ENCODE measurements at regions not wholly inside any gene's neighbourhood (a gene's known extent, or its start where the extent isn't known, plus 50 kb on each side); places are given as distances from the start of the nearest gene placed in this dataset.

DNA sequence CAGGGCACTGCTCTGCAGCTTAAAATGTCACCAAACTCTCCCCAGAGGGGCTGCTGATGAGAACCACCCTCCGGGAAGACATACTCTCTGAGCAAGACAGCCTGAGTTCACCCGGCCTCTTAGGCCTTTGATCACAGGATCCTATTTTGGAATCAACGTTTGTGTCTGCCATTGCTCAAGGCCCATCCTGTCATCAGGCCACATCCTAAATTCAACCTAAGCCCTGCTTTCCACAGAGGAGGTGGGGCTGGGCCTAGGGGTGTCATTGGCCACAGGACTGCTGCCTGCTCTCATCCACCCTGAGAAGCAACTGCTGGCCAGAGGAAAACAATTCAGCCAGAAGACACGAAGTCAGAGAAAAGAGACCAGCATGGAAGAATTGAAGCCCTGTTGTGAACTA, 351.1 kb upstream of the IRX2 start:
- no peak overlapping the region for H2AFZ ChIP-seq (ENCODE audit: low read depth)
- H3K36me3 ChIP-seq (ENCODE audit: insufficient read depth) = no peaks in the 10 kb centered on the region
- no peaks in the 10 kb centered on the region for H3K4me1 ChIP-seq (ENCODE audit: low read depth, poor library complexity, severe bottlenecking)
- H3K79me2 ChIP-seq (ENCODE audit: insufficient read depth, low read depth) = no peaks in the 10 kb centered on the region
- H3K27ac ChIP-seq = no peak overlapping the region
- H4K20me1 ChIP-seq (ENCODE audit: insufficient read depth) = no peaks in the 10 kb centered on the region
- TF ChIP-seq, protein P1, sequence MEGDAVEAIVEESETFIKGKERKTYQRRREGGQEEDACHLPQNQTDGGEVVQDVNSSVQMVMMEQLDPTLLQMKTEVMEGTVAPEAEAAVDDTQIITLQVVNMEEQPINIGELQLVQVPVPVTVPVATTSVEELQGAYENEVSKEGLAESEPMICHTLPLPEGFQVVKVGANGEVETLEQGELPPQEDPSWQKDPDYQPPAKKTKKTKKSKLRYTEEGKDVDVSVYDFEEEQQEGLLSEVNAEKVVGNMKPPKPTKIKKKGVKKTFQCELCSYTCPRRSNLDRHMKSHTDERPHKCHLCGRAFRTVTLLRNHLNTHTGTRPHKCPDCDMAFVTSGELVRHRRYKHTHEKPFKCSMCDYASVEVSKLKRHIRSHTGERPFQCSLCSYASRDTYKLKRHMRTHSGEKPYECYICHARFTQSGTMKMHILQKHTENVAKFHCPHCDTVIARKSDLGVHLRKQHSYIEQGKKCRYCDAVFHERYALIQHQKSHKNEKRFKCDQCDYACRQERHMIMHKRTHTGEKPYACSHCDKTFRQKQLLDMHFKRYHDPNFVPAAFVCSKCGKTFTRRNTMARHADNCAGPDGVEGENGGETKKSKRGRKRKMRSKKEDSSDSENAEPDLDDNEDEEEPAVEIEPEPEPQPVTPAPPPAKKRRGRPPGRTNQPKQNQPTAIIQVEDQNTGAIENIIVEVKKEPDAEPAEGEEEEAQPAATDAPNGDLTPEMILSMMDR (conservative IDR thresholded peaks at IDR 0.05; ENCODE audit: low read depth, low read length) = no peak
- no peaks in the 10 kb centered on the region for H3K27me3 ChIP-seq (ENCODE audit: insufficient read depth, low read depth)
- no peak overlapping the region for H3K9ac ChIP-seq
- no peak overlapping the region for H3K4me2 ChIP-seq
- H3K4me3 ChIP-seq (IDR thresholded peaks at IDR 0.05; ENCODE audit: insufficient read depth, low read depth, low read length) = no peak overlapping the region

DNA sequence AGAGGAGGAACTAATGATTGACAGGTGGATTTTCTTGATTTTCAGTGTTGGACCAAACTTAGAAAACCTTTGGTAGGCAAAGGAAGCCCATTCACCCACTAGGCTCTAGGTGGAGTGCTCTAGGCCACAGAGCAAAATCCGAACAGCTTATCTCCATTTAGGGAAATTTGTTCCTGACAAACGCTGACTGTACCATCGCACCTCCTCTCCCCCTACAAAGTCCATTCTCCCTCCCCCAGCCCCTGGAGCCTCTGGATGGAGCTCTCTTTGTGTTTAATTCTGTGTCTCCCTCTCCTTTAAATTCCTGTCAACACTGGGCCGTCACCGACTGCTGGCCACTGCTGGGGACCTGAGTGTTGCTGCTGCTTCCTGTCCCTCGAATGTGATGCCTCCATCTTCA, 350.1 kb upstream of the IRX2 start:
- H3K27ac ChIP-seq = no peak overlapping the region
- TF ChIP-seq, protein P1 (conservative IDR thresholded peaks at IDR 0.05; ENCODE audit: low read depth, low read length) = no peak
- H3K4me2 ChIP-seq = no peak overlapping the region
- H3K27me3 ChIP-seq (ENCODE audit: insufficient read depth, low read depth) = no peaks in the 10 kb centered on the region
- no peak overlapping the region for H2AFZ ChIP-seq (ENCODE audit: low read depth)
- no peak overlapping the region for H3K4me3 ChIP-seq (IDR thresholded peaks at IDR 0.05; ENCODE audit: insufficient read depth, low read depth, low read length)
- no peak overlapping the region for H3K9ac ChIP-seq
- no peaks in the 10 kb centered on the region for H3K79me2 ChIP-seq (ENCODE audit: insufficient read depth, low read depth)
- H3K4me1 ChIP-seq (ENCODE audit: low read depth, poor library complexity, severe bottlenecking) = no peaks in the 10 kb centered on the region
- H4K20me1 ChIP-seq (ENCODE audit: insufficient read depth) = no peaks in the 10 kb centered on the region
- no peaks in the 10 kb centered on the region for H3K36me3 ChIP-seq (ENCODE audit: insufficient read depth)

DNA sequence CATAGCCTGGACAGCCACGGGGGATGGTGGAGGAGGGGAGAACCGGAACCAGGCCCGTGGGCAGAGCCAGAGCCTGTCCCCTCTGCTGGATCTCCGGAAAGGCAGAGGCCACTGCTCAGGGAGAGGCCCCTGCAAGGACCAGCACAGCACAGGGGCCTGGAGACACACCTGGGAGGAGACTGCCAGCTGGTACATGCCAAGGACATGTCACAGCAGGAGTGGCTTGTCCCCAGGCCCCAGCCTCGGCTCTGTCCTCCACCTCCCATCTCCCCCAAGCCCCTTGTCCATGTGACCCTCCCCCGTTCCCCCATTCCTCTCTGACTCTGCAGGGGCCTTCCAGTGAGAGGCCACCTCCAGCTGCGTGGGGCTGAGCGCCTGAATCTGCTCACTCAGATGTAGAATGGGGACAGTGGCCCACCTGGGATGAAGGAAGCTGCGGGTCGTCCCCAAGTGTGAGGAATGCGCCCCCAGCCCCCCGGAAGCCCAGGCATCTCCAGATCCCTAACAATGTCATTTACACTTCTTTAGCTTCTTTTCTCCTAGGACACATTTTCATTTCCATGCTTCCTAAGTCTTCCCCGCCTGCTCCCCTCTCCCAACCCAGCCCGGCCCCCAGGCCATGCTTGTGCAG, 349.6 kb upstream of the IRX2 start:
- no peak overlapping the region for H2AFZ ChIP-seq (ENCODE audit: low read depth)
- no peaks in the 10 kb centered on the region for H4K20me1 ChIP-seq (ENCODE audit: insufficient read depth)
- H3K27ac ChIP-seq = no peak overlapping the region
- H3K4me3 ChIP-seq (IDR thresholded peaks at IDR 0.05; ENCODE audit: insufficient read depth, low read depth, low read length) = no peak overlapping the region
- no peak overlapping the region for H3K9ac ChIP-seq
- TF ChIP-seq, protein P1 (conservative IDR thresholded peaks at IDR 0.05; ENCODE audit: low read depth, low read length) = no peak
- H3K36me3 ChIP-seq (ENCODE audit: insufficient read depth) = no peaks in the 10 kb centered on the region
- no peaks in the 10 kb centered on the region for H3K79me2 ChIP-seq (ENCODE audit: insufficient read depth, low read depth)
- no peak overlapping the region for H3K4me2 ChIP-seq
- no peaks in the 10 kb centered on the region for H3K4me1 ChIP-seq (ENCODE audit: low read depth, poor library complexity, severe bottlenecking)
- no peaks in the 10 kb centered on the region for H3K27me3 ChIP-seq (ENCODE audit: insufficient read depth, low read depth)

DNA sequence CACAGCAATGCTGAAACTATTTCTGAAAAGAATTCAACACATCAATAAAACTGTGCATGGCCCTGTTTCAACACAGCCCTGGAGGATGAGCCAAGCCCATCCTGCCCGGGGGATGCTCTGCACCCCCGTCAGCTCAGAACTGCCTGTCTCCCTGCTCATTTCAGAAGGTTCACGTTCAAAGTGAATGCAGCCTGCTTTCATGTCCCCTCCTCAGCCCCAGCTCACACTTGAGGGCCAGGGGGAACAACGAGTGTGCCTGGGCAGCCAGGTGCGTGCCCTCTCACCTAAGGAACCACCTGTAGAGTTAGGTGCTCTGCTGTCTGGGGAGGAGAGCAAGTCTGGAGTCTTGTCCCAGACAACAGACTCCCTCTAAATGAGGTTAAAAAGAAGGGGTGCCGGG, 348.5 kb upstream of the IRX2 start:
- Histone ChIP-seq H4K20me1 (ENCODE audit: insufficient read depth) (no peaks in the 10 kb centered on the region), H2AFZ (ENCODE audit: low read depth) (no peak overlapping the region), H3K36me3 (ENCODE audit: insufficient read depth) (no peaks in the 10 kb centered on the region), H3K9ac (no peak overlapping the region), H3K4me2 (no peak overlapping the region), H3K27me3 (ENCODE audit: insufficient read depth, low read depth) (no peaks in the 10 kb centered on the region), H3K4me3 (IDR thresholded peaks at IDR 0.05; ENCODE audit: insufficient read depth, low read depth, low read length) (no peak overlapping the region), H3K27ac (no peak overlapping the region), H3K4me1 (ENCODE audit: low read depth, poor library complexity, severe bottlenecking) (no peaks in the 10 kb centered on the region), H3K79me2 (ENCODE audit: insufficient read depth, low read depth) (no peaks in the 10 kb centered on the region)
- TF ChIP-seq, protein P1 (conservative IDR thresholded peaks at IDR 0.05; ENCODE audit: low read depth, low read length) = no peak

All from KMS-11 (cell line).